MM.1S (cell line): ENCODE measurements at regions not wholly inside any gene's neighbourhood (a gene's known extent, or its start where the extent isn't known, plus 50 kb on each side); places are given as distances from the start of the nearest gene placed in this dataset.

Source experiments
- EZH2 ChIP-seq: fragments of 300-600 bp; sonication (generic); optimal IDR thresholded peaks from 2 replicates; pipeline ENCODE3; 2017; ENCODE audit warnings: low read depth, mild to moderate bottlenecking, antibody characterized with exemption, low read length, mixed read lengths
- EZH2phosphoT487 ChIP-seq: fragments of 300-600 bp; sonication (generic); IDR thresholded peaks from 2 replicates; pipeline ENCODE4 v1.6.1; 2018; ENCODE audit warnings: antibody characterized with exemption, low read length
- TF ChIP-seq, protein P1 (sequence below): fragments of 300-600 bp; sonication (generic); IDR thresholded peaks from 2 replicates; pipeline ENCODE4 v1.5.1; 2016; ENCODE audit warnings: antibody characterized with exemption, low read length, mixed read lengths

DNA sequence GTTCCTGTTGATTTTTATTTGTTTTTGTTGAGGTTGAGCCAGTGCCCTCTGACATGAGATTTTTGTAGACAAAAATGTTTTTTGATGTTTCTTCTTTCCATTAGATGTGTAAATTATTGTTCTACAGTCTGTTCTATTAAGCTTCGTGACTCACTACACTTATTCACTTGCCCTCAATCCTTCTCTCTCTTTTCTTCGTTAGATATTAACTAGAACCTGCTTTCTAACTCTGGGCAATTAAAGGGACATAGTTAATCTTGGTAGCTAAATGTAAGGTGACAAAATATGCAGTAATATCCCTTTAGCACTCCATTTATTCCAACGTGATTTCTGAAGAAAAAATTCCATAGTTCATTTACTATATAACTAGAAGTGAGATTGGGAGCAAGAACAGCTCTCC, 333.9 kb downstream of the PDHA2 start:
- TF ChIP-seq, protein P1, sequence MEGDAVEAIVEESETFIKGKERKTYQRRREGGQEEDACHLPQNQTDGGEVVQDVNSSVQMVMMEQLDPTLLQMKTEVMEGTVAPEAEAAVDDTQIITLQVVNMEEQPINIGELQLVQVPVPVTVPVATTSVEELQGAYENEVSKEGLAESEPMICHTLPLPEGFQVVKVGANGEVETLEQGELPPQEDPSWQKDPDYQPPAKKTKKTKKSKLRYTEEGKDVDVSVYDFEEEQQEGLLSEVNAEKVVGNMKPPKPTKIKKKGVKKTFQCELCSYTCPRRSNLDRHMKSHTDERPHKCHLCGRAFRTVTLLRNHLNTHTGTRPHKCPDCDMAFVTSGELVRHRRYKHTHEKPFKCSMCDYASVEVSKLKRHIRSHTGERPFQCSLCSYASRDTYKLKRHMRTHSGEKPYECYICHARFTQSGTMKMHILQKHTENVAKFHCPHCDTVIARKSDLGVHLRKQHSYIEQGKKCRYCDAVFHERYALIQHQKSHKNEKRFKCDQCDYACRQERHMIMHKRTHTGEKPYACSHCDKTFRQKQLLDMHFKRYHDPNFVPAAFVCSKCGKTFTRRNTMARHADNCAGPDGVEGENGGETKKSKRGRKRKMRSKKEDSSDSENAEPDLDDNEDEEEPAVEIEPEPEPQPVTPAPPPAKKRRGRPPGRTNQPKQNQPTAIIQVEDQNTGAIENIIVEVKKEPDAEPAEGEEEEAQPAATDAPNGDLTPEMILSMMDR: no peak
- TF ChIP-seq EZH2phosphoT487 (no peak), EZH2 (no peak)
